Panc1 (cell line): ENCODE measurements at regions not wholly inside any gene's neighbourhood (a gene's known extent, or its start where the extent isn't known, plus 50 kb on each side); places are given as distances from the start of the nearest gene placed in this dataset.

Source experiments
- ATAC-seq: fragments of 200-7000 bp; cut with Tn5 transposase; 2 replicates; pipeline ENCODE4 v1.9.1; 2020; ENCODE audit warnings: mild to moderate bottlenecking, moderate library complexity
- BruUV-seq: library from RNA; stranded (reverse); fragments of 400-500 nt; replicated peaks from 2 replicates; lab custom pipeline; 2021; lab: Mats Ljungman, UMichigan
- CTCF ChIA-PET: fragments of 300-600 bp; sonication (Branson Sonifier 250); formaldehyde crosslinking; loops from one replicate; lab custom pipeline; 2022; ENCODE audit warnings: antibody characterized with exemption; lab: Charles Lee
- POLR2A ChIA-PET: fragments of 300-600 bp; sonication (Branson Sonifier 250); formaldehyde crosslinking; loops from one replicate; lab custom pipeline; 2022; ENCODE audit warnings: antibody characterized with exemption; lab: Charles Lee
- DNase-seq: peaks from one replicate; pipeline ENCODE4 v3.0.0-alpha.2; 2010; ENCODE audit warnings: low read depth, low spot score
- H3K27ac ChIP-seq: 2 replicates; pipeline ENCODE4 v1.5.1; 2011; ENCODE audit warnings: mild to moderate bottlenecking, low read length, inconsistent platforms
- H3K27me3 ChIP-seq: fragments of 200-500 bp; sonication (Bioruptor generic); 2 replicates; pipeline ENCODE4 v1.6.0; 2014; ENCODE audit warnings: low read length, inconsistent platforms; ENCODE audit not compliant: control insufficient read depth, insufficient read depth
- H3K36me3 ChIP-seq: fragments of 200-500 bp; sonication (Bioruptor generic); 2 replicates; pipeline ENCODE4 v1.5.1; 2014; ENCODE audit warnings: inconsistent platforms, mild to moderate bottlenecking, low read length, moderate library complexity; ENCODE audit not compliant: control insufficient read depth, insufficient read depth
- H3K4me1 ChIP-seq: 2 replicates; pipeline ENCODE4 v1.5.1; 2011; ENCODE audit warnings: inconsistent platforms, mild to moderate bottlenecking, low read length, moderate library complexity; ENCODE audit not compliant: control insufficient read depth, insufficient read depth
- H3K4me3 ChIP-seq, 2 experiments: 2 replicates each; pipeline ENCODE4 v1.5.1; 2011 to 2012; ENCODE audit warnings: low read depth in 2 of 2, low read length in 2 of 2, mild to moderate bottlenecking in 2 of 2, inconsistent platforms in 1 of 2, moderate library complexity in 1 of 2
- H3K9me3 ChIP-seq: fragments of 200-500 bp; sonication (Bioruptor generic); 2 replicates; pipeline ENCODE4 v1.5.1; 2014; ENCODE audit warnings: low read depth, mild to moderate bottlenecking, inconsistent platforms, low read length, moderate library complexity; ENCODE audit not compliant: control insufficient read depth, insufficient read depth
- CTCF ChIP-seq: fragments of 450-650 bp; IDR thresholded peaks from 2 replicates; pipeline ENCODE4 v1.5.1; 2017; ENCODE audit warnings: mild to moderate bottlenecking
- POLR2AphosphoS5 ChIP-seq: IDR thresholded peaks from 2 replicates; pipeline ENCODE4 v1.6.1; 2012; ENCODE audit warnings: mild to moderate bottlenecking, low read depth, low read length, moderate library complexity
- SIN3A ChIP-seq: IDR thresholded peaks from 2 replicates; pipeline ENCODE4 v1.6.1; 2012; ENCODE audit warnings: low read depth, mild to moderate bottlenecking, low read length, moderate library complexity, borderline replicate concordance; ENCODE audit not compliant: insufficient read depth
- TCF7L2 ChIP-seq: IDR thresholded peaks from 2 replicates; pipeline ENCODE4 v1.6.1; 2011; ENCODE audit warnings: mild to moderate bottlenecking, low read depth, low read length, inconsistent platforms
- in situ Hi-C: cut with HindIII; loops from 2 replicates; pipeline ENCODE4 v1.10.0; 2016; ENCODE audit warnings: low sequenced_read_pairs, low pct_unique_long_range_greater_than_20kb
- intact Hi-C: fragments of 100-400 bp; cut with micrococcal nuclease; formaldehyde crosslinking; loops from one replicate; pipeline ENCODE4 v1.10.0; 2022; ENCODE audit not compliant: unreplicated experiment
- TF ChIP-seq, protein P1 (sequence below), 2 experiments: IDR thresholded peaks; 2 replicates each; pipeline ENCODE4 v1.6.1; 2011 to 2012; ENCODE audit warnings: low read depth in 2 of 2, control low read depth in 1 of 2, low read length in 1 of 2, mild to moderate bottlenecking in 1 of 2, moderate library complexity in 1 of 2; ENCODE audit not compliant: insufficient read depth in 1 of 2

- Histone ChIP-seq H3K27me3 (no peaks in the 10 kb centered on the region), H3K36me3 (no peaks in the 10 kb centered on the region), H3K4me1 (no peaks in the 10 kb centered on the region), H3K9me3 (no peaks in the 10 kb centered on the region), H3K27ac (no peak overlapping the region), H3K4me3 (no peak overlapping the region)
- in situ Hi-C loops = no loop called here
- BruUV-seq = no TSS peak
- ChIA-PET POLR2A (no interaction called here), CTCF (interaction anchor here (0.7 kb wide), 1 partner anchor 372 kb away, joined by 5 read pairs; no protein-coding TSS in a partner anchor)
- intact Hi-C loops = no loop called here
- no peak for DNase-seq
- ATAC-seq = no peak
- TF ChIP-seq TCF7L2 = no peak
- no peak for TF ChIP-seq POLR2AphosphoS5
- TF ChIP-seq CTCF = no peak
- TF ChIP-seq, protein P1, sequence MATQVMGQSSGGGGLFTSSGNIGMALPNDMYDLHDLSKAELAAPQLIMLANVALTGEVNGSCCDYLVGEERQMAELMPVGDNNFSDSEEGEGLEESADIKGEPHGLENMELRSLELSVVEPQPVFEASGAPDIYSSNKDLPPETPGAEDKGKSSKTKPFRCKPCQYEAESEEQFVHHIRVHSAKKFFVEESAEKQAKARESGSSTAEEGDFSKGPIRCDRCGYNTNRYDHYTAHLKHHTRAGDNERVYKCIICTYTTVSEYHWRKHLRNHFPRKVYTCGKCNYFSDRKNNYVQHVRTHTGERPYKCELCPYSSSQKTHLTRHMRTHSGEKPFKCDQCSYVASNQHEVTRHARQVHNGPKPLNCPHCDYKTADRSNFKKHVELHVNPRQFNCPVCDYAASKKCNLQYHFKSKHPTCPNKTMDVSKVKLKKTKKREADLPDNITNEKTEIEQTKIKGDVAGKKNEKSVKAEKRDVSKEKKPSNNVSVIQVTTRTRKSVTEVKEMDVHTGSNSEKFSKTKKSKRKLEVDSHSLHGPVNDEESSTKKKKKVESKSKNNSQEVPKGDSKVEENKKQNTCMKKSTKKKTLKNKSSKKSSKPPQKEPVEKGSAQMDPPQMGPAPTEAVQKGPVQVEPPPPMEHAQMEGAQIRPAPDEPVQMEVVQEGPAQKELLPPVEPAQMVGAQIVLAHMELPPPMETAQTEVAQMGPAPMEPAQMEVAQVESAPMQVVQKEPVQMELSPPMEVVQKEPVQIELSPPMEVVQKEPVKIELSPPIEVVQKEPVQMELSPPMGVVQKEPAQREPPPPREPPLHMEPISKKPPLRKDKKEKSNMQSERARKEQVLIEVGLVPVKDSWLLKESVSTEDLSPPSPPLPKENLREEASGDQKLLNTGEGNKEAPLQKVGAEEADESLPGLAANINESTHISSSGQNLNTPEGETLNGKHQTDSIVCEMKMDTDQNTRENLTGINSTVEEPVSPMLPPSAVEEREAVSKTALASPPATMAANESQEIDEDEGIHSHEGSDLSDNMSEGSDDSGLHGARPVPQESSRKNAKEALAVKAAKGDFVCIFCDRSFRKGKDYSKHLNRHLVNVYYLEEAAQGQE (IDR thresholded peaks at IDR 0.05; ENCODE audit: insufficient read depth in 1 of 2, low read depth in 2 of 2, low read length in 1 of 2) = no peak
- TF ChIP-seq SIN3A = no peak
Measured at GRCh38 chr3:163915280-163915679, 1163.0 kb downstream of the SI start.

DNA sequence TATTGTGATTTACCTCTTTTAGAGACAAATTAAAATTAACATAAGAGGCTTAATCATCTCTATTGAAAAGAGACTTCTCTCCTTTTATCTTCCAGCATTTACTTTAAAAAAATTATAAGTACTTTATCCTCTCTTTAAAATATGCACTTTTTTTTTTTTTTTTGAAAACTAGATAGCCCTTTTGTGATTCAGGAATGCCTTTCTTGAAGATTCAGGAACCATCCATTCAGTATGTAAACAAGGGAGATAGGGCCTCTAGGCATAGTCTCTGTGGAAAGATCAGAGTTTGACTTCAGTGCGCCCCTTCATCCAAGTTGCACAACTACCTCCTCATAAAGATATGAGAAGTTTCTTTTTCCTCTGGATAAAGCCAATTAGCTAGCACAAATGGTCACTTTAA lies 1163.7 kb downstream of the SI start:
- Histone ChIP-seq H3K36me3 (no peaks in the 10 kb centered on the region), H3K27ac (no peak overlapping the region), H3K27me3 (no peaks in the 10 kb centered on the region), H3K9me3 (no peaks in the 10 kb centered on the region), H3K4me3 (no peak overlapping the region), H3K4me1 (no peaks in the 10 kb centered on the region)
- TF ChIP-seq CTCF = no peak
- TF ChIP-seq, protein P1 (IDR thresholded peaks at IDR 0.05; ENCODE audit: insufficient read depth in 1 of 2, low read depth in 2 of 2, low read length in 1 of 2) = no peak
- TF ChIP-seq TCF7L2 = no peak
- TF ChIP-seq SIN3A = no peak
- no peak for TF ChIP-seq POLR2AphosphoS5
- intact Hi-C loops = no loop called here
- ATAC-seq (no peak), DNase-seq (no peak)
- no TSS peak for BruUV-seq
- CTCF ChIA-PET = interaction anchor here (0.7 kb wide), 1 partner anchor 373 kb away, joined by 5 read pairs; no protein-coding TSS in a partner anchor
- in situ Hi-C loops = no loop called here
- POLR2A ChIA-PET = no interaction called here
